ENCODE measurements at regions not wholly inside any gene's neighbourhood (a gene's known extent, or its start where the extent isn't known, plus 50 kb on each side); places are given as distances from the start of the nearest gene placed in this dataset.

- TF ChIP-seq POLR2A (IDR thresholded peaks at IDR 0.05) (no peak), CTCF (IDR thresholded peaks at IDR 0.05) (no peak)
Measured at GRCh38 chr9:81526587-81526986, 162.8 kb downstream of the TLE1 start.
